HG03039 (cell line): ENCODE measurements at regions not wholly inside any gene's neighbourhood (a gene's known extent, or its start where the extent isn't known, plus 50 kb on each side); places are given as distances from the start of the nearest gene placed in this dataset.

Experiments
- ATAC-seq: cut with Tn5 transposase; IDR thresholded peaks from one replicate; pipeline ENCODE4 v1.9.1; 2021; ENCODE audit warnings: mild to moderate bottlenecking, moderate library complexity; ENCODE audit not compliant: unreplicated experiment

DNA sequence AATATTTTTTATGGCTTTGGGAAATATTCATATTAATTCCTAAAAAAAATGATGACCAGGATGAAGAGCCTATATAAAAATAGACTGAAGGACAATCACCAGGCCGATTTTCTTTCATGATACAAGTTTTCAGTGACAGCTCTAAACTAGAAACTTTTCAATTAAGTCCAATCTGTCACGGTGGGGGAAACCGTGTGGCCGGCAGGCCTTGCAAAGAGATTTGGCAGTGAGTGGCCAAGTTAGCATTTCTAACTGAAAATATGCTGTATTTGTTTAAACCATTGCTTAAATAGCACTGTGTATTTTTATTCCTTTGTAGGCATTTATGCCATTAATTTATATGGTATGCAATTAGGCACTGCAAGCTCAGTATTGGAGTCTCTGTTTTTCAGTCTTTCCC lies 294.5 kb upstream of the NRIP1 start:
- no peak for ATAC-seq

DNA sequence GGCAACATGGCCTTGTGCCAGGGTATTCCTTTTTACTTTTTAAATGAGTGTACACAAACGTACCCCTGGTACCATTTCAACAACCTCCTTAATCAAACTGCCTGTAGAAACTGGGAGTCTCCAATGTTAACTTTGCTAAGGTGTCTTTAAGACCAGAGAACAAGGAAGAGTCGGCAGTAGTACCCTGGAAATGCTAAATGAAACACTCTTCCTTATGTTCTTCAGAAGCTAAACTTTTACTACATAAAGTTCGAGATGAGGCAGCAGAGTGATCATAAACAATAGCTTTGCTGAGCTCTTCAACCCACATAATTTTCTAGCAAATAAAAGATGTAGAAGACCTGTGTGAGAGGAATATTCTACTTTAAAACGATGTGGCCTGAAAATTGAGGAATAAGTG lies 297.7 kb upstream of the NRIP1 start:
- no peak for ATAC-seq

DNA sequence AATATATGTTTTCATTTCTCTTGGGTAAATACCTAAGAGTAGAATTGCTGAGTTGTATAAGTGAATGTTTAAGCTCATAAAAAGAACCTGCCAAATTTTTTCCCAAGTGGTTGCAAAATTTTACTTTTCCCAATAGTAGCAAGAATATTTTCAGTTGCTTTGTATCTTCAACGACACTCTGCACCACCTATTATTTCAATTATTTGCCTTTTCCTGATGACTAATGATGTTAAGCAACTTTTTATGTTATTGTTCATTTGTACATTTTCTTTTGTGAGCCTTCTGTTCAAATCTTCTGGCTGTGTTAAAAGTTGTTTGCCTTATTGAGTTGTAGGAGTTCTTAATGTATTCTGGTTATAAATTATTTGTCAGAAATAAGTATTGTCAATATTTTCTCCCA lies 299.1 kb upstream of the NRIP1 start:
- ATAC-seq: no peak

- no peak for ATAC-seq
Observed at GRCh38 chr21:15365751-15366392, 301.1 kb upstream of the NRIP1 start.

DNA sequence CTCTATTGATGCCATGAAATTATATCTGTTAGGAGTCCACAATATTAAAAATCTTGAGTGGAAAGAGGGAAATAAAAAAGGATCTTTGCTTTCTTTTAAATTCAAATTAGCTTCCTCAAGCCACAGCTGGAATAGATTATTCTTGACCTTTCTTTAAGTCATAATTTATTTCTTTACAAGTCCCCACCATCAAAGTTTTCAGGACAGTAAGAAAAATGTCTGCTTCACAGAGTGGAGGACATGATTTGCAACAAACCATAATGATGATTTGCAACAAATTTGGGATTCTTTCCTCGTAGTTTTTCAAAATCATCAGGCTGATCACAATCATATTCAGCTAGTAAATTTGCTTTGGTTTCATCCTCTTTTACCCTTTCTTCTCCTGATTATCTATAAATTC lies 301.8 kb upstream of the NRIP1 start:
- ATAC-seq: no peak

DNA sequence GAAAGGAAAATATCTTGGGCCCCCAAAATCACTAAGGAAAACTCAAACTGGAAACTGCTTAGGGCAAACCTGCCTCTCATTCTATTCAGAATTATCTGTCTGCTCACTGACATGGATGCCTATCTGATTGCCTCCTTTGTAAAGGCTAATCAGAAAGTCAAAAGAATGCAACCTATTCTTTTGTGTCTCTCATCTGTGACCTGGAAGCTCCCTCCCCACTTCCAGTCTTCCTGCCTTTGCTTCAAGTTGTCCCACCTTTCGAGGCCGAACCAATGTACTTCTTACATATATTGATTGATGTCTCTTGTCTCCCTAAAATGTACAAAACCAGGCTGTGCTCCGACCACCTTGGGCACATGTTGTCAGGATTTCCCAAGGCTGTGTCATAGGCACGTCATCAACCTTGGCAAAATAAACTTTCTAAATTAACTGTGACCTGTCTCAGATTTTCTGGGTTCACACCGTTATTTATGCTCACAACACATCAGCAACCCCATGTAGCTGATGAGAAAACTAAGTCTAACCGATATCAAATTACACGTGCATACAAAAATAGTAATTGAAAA lies 302.3 kb upstream of the NRIP1 start:
- no peak for ATAC-seq

DNA sequence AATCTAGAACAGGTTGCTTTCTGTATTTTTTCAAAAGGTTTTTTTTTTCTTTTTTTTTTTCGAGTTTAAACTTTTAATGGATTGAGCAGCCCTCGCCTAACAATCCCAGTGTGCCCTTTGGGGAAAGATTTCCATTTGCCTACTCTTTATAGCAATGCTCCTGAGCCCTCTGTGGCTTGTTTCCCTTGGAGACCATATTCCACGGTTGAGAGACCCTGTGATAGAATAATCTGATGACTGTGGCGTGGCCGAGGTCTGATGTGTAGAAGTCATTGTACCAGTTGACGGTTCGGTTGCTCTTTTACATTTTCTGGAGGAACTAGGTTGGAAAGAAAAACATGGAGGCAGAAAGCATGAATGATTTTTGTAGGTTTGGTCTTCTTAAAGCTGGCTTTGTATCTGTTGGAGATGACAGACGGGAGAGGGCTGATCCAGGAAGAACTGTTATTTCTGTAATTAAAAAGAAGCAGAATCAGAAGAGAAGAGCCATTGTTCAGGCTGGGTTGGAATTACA lies 305.7 kb upstream of the NRIP1 start:
- no peak for ATAC-seq

GRCh38 chr21:15373941-15374340 lies 309.1 kb upstream of the NRIP1 start:
- no peak for ATAC-seq

- ATAC-seq: no peak
Observed at GRCh38 chr21:15379776-15380175, 315.0 kb upstream of the NRIP1 start.

GRCh38 chr21:15383588-15383987 lies 318.8 kb upstream of the NRIP1 start:
- ATAC-seq: no peak

DNA sequence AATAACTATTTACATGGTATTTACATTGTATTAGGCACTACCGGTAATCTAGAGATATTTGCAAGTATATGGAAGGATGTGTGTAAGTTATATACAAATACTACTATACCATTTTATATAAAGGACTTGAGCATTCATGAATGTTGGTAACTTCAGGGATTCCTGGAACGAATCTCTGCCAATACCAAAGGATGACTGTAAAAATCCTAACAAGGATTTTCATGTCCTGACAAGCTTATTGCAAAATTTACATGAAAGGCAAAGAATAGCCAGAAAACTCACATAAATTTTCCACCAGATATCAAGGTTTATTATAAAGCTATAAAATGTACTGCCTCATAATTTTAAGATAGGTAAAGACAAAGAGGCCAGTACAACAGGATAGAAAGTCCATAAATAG lies 325.2 kb upstream of the NRIP1 start:
- ATAC-seq: no peak

- ATAC-seq: no peak
Observed at GRCh38 chr21:15397258-15397657, 332.5 kb upstream of the NRIP1 start.

GRCh38 chr21:15400905-15401304 lies 328.9 kb upstream of the USP25 start:
- no peak for ATAC-seq

GRCh38 chr21:15401331-15401730 lies 328.5 kb upstream of the USP25 start:
- ATAC-seq: no peak

DNA sequence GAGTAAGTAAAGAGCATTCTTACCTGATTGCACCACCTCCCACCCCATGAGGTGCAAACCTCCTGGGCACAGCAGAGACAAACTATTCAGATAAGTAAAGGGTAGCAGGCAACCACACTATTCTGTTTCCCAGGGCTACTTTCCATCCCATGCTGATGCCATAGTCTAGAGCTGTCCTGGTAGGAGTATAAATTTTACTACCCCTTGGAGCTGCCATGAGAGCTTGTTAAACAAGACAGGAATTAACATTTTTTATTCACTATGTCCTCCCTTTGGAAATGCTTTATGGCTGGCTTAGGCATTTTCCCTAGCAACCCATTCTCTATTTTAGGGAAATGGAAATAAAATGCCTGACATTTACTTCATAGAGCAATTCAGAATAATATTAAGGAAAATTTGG lies 324.6 kb upstream of the USP25 start:
- no peak for ATAC-seq

DNA sequence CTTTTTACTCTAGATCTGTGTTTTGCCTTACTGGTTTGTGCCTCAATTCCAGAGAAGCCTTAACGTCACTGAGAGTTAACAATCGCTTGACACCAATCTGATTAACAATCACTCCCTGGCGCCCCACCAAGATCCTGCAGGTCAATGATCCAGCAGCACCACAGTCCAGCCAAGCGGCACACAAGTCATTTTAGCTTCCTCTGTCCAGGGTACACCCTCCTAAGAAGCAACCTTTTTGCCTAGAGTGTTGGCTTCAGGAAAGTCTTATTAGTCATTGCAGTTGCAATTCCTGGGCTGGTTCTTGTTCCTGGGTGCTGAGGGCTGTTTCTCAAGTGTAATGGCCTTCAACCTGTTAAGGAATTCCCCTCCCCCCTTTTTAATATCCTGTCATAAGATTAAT lies 323.0 kb upstream of the USP25 start:
- ATAC-seq: no peak

DNA sequence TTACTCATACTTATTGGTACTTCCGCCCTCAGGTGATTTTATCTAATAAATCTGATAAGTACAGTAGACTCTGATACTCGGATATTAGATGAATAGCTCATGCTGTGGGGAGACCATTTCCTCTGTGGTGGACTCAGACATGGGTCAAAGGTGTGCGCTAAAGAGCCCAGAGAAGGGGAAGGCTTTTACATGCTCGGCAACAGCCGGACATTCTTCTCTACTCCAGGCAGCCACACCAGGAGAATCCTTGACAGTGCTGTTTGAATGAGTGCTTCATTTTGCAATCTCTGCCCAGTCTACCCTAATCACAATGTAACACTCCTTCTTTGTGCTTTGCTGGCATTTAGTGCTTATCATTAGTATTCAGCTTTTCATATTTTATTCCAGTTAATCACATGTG lies 322.2 kb upstream of the USP25 start:
- no peak for ATAC-seq

DNA sequence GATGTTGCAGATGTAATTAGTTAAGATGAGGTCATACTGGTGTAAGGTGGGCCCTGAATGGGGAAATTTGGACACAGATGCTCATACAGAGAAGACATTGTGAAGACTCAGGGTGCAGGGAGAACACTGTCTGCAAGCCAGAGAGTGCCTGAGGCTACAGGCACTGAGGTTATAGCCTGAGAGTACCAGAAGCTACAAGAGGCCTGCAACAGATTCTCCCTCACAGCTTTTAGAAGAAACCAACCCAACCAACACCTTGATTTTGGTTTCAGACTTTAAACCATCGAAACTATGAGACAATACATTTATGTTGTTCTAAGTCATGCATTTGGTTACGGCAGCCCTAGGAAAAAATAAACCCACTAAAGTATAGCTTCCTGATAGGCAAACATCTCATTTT lies 321.7 kb upstream of the USP25 start:
- ATAC-seq: peak; percentile 88

- ATAC-seq: no peak
Observed at GRCh38 chr21:15409031-15409430, 320.8 kb upstream of the USP25 start.

DNA sequence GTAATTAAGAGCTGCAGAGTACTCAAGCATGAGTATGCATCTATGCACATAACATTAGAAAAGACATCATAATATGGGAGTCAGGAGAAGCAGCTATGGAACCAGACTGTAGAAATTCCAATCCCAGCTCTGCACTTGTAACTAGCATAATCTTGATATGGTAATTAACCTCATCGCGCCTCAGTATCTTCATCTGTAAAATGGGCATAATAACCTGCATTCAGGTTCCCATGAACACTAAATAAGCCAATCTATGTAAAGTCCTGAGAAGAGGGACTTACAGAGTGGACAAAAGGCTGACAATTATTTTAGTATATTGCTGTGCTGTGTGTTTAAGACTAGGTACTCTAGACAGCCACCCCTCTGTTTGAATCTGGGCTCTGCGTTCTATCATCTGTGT lies 318.9 kb upstream of the USP25 start:
- ATAC-seq: no peak

GRCh38 chr21:15414057-15414456 lies 315.7 kb upstream of the USP25 start:
- ATAC-seq: peak; percentile 51

- no peak for ATAC-seq
Observed at GRCh38 chr21:15415541-15416261, 314.1 kb upstream of the USP25 start.
